Neural cell (in vitro differentiated cells): ENCODE measurements at regions not wholly inside any gene's neighbourhood (a gene's known extent, or its start where the extent isn't known, plus 50 kb on each side); places are given as distances from the start of the nearest gene placed in this dataset.

Experiments
- EZH2 ChIP-seq: fragments of 200-600, 300-800 bp; shearing (Covaris generic), sonication (generic); IDR thresholded peaks from 2 replicates; pipeline ENCODE4 v1.6.1; 2014; ENCODE audit warnings: antibody characterized with exemption, low read length, borderline replicate concordance, mild to moderate bottlenecking; ENCODE audit not compliant: insufficient read depth, poor library complexity, severe bottlenecking
- POLR2AphosphoS5 ChIP-seq: IDR thresholded peaks from 2 replicates; pipeline ENCODE4 v1.6.1; 2012
- TAF1 ChIP-seq: IDR thresholded peaks from 2 replicates; pipeline ENCODE4 v1.6.1; 2012; ENCODE audit warnings: low read depth
- TF ChIP-seq, protein P1 (sequence below): fragments of 450-650 bp; IDR thresholded peaks from 2 replicates; pipeline ENCODE4 v1.5.1; 2014; ENCODE audit warnings: antibody characterized with exemption, mild to moderate bottlenecking, moderate library complexity; ENCODE audit not compliant: poor library complexity, severe bottlenecking

GRCh38 chr5:21024966-21025365, 1037.0 kb upstream of the CDH18 start:
- TF ChIP-seq, protein P1, sequence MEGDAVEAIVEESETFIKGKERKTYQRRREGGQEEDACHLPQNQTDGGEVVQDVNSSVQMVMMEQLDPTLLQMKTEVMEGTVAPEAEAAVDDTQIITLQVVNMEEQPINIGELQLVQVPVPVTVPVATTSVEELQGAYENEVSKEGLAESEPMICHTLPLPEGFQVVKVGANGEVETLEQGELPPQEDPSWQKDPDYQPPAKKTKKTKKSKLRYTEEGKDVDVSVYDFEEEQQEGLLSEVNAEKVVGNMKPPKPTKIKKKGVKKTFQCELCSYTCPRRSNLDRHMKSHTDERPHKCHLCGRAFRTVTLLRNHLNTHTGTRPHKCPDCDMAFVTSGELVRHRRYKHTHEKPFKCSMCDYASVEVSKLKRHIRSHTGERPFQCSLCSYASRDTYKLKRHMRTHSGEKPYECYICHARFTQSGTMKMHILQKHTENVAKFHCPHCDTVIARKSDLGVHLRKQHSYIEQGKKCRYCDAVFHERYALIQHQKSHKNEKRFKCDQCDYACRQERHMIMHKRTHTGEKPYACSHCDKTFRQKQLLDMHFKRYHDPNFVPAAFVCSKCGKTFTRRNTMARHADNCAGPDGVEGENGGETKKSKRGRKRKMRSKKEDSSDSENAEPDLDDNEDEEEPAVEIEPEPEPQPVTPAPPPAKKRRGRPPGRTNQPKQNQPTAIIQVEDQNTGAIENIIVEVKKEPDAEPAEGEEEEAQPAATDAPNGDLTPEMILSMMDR, result no peak
- no peak for TF ChIP-seq EZH2
- TF ChIP-seq POLR2AphosphoS5, result no peak
- no peak for TF ChIP-seq TAF1
